ENCODE measurements at regions not wholly inside any gene's neighbourhood (a gene's known extent, or its start where the extent isn't known, plus 50 kb on each side); places are given as distances from the start of the nearest gene placed in this dataset.
"Not testable (repeated sequence)": the region's sequence is repeated elsewhere in the genome, so short reads cannot be mapped to it uniquely, and the experiment has no call there.

DNA sequence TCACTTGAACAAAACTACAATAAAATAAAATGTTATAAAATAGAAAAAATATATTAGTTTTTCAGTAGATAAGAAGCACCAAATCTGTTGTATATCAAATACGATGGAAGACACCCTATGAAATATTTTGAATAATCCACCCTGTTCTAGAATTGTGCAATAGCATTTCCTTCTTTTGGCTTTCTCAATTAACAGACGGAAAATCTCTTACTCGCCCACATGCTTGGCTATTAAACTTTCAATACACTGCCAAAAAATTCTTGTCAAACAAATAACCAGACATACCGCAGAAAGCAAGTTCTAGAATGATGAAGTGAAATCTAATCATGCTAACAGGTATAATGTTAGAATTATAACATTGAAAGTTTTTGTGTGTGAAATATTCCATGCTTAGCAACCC, 671.6 kb upstream of the SLIT2 start:
- DNase-seq, result no peak

GRCh38 chr4:19579608-19580007, 672.1 kb upstream of the SLIT2 start:
- no peak for DNase-seq

GRCh38 chr4:19577097-19577496, 674.6 kb upstream of the SLIT2 start:
- no peak for DNase-seq

DNA sequence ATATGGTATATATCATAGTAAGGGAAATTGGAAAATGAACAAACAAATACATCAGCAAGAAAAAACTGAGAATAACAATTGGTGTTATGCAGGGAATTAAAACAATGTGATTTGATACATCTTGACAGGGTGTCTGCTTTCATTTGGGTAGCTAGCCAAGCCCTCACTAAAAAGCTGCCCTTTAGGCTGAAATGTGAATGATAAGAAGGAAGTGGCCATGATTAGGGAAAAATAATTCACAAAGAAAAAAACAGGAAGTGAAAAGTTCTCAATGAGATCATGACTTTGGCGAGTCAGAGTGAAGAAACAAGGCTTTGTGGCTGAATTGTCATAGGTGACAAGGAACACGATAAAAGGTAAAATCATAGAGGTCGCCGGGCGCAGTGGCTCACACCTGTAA, 675.8 kb upstream of the SLIT2 start:
- DNase-seq, result no peak

DNA sequence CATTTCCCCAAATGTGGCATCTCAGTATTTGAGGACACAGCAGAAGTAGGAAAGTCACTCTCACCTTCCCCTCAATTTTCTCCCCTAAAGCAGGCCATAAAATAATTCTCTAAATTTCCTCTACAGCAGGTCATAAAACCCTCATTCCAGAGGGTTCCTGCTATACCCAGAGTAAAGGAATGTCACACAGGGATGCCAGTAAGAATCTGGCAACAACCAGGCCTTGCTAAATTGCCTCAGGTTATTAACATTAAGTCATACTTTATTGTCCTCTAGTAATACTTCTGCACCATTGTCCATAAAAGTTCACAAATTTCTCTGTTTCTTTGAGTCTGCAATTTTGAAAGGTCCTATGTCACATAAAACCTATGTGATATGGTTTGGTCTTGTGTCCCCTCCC, 685.7 kb upstream of the SLIT2 start:
- no peak for DNase-seq

GRCh38 chr4:19562456-19562855, 689.2 kb upstream of the SLIT2 start:
- no peak for DNase-seq

- DNase-seq, result no peak
Measured at GRCh38 chr4:19557161-19557560, 694.5 kb upstream of the SLIT2 start.

DNA sequence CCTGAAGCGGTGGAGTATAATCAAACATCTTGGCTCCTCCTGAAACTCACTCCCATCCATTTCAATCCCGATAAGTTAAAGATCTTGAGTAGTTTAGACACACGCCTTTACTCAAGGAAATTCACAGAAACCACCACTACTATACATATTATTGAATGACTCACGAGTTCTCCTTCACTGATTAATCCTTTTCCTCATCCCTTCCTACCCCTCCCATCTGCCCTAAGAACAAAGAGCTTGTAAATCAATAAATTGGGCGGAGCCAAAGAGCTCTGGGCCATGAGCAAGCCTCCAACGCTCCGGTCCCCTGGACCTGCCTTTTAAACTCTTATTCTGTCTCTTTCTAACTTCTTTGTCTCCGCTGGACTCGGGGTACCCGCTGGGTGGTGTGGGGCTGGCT, 695.4 kb upstream of the SLIT2 start:
- DNase-seq, result not testable (repeated sequence)

- no peak for DNase-seq
Measured at GRCh38 chr4:19547463-19547862, 704.2 kb upstream of the SLIT2 start.

GRCh38 chr4:19544446-19545125, 707.1 kb upstream of the SLIT2 start:
- DNase-seq, result no peak

DNA sequence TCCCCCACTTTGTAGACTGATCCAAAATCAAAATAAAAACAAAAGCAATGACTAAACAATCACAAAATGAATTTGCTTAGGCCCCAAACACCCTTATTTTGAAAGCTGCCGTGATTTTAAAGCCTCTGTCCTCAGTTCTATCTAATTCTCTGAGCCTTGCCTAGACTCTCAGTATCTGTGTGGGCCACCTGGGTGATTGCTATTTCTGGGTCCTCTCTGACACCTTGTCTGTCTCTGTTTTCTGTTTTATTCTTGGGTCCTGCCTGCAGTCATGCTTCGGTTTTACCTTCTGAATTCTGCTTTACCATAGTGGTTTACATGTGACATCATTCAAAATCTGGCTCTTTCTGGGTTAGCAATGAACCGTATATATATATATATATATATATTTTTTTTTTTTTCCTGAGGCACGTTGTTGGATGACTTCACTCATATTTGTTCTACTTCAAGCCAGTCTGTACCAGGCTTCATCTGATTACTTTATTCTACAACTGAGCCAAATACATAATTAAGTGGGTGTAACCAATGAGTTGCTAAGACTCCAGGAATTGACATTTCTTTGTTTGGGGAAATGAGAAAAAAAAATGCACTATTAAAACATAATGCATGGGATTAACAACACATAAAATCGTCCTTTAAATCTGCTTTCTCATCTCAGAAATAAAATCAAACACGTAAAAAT, 710.7 kb upstream of the SLIT2 start:
- DNase-seq, result no peak

- no peak for DNase-seq
Measured at GRCh38 chr4:19539201-19539600, 712.5 kb upstream of the SLIT2 start.

- DNase-seq, result no peak
Measured at GRCh38 chr4:19534159-19534558, 717.5 kb upstream of the SLIT2 start.

DNA sequence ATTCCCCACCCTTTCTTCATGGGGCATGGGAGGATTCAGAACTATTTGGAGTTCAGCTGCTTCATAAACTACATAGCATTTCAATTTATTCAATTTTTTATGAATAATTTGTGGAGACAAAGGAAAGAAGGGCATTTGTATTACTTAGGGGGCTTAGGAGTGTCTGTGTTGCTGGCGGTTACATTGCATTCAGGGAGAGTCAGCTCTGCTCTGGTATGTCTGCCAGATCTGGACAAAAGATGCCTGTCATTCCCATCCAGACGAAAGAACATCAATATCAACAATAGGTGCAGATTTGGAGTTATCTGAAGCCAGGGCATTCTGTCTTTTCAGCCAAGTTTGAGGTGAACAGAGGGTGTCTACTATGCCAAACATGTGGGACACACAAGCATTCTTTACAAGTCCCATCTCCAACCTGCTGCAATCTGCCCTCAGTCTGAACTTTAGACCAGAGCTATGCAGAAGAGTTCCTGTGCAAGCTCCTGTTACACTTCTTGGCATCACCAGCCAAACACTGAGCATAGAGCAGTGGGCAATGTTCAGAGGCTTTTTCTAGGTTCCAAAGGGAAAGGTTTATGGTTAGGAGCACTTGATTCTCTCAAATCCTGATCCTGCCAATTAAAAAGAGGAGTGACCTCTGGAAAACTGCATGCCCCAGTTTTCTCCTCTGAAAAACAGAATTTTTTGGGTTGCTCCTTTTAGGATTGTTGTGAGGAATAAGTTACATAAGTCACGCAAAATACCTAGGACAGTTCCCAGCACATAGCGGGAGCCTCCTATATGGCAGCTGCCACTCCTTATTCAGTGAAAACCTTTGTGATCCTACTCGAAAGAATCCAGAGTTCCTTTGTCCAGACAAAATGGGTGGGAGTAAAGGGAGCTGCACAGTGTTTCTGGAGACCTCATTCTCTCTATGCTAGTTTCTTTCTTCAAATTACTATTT, 719.5 kb upstream of the SLIT2 start:
- DNase-seq, result no peak

GRCh38 chr4:19523964-19524363, 727.7 kb upstream of the SLIT2 start:
- no peak for DNase-seq

- no peak for DNase-seq
Measured at GRCh38 chr4:19522966-19523365, 728.7 kb upstream of the SLIT2 start.

- DNase-seq, result no peak
Measured at GRCh38 chr4:19520939-19521520, 730.7 kb upstream of the SLIT2 start.

GRCh38 chr4:19514276-19515070, 737.2 kb upstream of the SLIT2 start:
- DNase-seq, result no peak

DNA sequence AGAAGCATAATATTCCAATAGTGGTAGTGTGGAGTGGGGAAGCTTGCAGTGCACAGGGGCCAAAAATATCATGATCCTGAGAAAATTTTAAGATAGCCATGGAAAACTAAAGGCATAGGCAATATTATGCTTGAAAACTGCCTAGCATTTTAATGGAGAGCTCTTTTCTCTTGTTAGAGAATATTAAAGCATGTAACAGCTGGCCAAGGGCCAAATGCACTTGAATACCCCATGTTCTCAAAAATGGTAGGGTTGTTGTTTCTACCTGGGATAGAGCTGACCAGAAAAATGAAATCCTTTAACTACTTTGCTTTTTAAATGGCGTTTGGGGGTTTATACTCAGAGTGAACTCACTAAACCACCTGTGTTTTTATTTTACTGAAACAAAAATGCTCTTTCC, 739.6 kb upstream of the SLIT2 start:
- no peak for DNase-seq

GRCh38 chr4:19510993-19511392, 740.7 kb upstream of the SLIT2 start:
- DNase-seq, result no peak

DNA sequence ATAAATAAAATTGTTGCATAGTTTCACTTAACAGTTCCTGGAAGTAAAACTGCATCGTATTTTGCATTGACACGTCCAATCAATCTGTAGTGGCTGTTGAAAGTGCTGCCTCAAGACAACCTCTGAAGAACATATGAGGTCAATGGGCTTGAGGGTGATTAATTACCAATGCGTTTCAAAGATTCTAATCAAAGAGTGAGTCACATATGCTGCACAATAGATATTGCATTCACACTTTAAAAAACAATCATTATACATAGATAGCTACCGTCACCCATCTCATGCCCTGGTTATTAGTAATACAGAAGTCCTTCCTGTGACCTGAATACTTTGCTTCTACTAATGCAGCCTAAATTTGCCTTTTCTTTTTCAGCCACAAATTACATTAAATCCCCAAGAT, 743.3 kb upstream of the SLIT2 start:
- DNase-seq, result no peak

GRCh38 chr4:19497705-19498104, 754.0 kb upstream of the SLIT2 start:
- DNase-seq, result no peak

- no peak for DNase-seq
Measured at GRCh38 chr4:19496756-19497155, 754.9 kb upstream of the SLIT2 start.

All from T1000 (cell line).